NCI-H187 (cell line): ENCODE measurements at regions not wholly inside any gene's neighbourhood (a gene's known extent, or its start where the extent isn't known, plus 50 kb on each side); places are given as distances from the start of the nearest gene placed in this dataset.
"Not testable (repeated sequence)": the region's sequence is repeated elsewhere in the genome, so short reads cannot be mapped to it uniquely, and the experiment has no call there.

ENCODE experiments used
- DNase-seq, 2 experiments: peaks; one replicate each; lab custom pipeline; 2025; lab: John Stamatoyannopoulos, UW

DNA sequence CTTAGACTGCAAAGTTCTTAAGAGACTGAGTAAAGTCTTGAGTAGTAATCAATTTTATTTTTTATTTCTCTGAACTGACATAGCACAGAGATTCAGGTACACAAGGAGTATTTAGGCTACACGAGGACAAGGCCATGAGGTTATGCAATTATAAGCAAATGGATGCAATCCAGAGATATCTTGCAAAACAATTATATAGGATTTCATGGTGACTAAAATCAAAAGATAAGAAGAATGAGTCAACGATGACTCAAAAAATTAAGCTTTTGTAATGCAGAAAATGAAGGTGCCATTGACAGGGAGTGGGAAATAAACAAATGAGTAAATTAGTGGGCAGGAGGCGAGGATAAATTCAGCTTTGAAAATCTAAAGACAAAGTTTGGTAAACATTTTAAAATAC, 66.7 kb upstream of the MYO3A start:
- no peak for DNase-seq

- no peak for DNase-seq
Measured at GRCh38 chr10:25869067-25869591, 64.9 kb upstream of the MYO3A start.

GRCh38 chr10:25869609-25870008, 64.4 kb upstream of the MYO3A start:
- no peak for DNase-seq

GRCh38 chr10:25874402-25874801, 59.6 kb upstream of the MYO3A start:
- DNase-seq: not testable (repeated sequence)

DNA sequence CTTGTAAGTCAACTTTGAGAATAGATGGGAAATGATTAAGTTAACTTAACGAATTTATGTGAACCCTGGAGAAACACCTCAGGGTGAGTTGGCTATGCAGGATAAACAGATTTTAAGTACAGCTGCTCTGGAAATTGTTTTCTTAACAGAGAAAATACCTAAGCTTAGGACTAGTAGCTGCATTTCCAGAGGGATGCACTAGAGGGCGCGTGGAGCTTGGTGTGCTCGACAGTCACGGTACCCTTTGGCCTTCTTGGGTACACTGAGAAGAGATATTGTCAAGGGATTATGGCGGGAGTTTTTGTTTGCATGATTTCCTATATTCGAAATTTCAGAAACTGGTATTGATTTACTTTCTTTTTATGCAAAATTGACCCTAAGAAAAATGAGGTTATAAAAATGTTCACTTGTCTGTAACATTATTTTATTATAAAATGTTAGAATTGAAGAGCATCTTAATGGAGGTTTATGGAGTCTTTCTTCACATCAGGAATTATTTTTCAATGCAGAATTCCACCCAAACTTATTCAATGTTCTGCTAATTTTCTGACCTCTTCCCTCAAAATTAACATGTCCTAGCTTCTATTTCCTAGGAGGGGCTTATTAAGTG, 58.4 kb upstream of the MYO3A start:
- DNase-seq: peak; percentile 14 to 49

DNA sequence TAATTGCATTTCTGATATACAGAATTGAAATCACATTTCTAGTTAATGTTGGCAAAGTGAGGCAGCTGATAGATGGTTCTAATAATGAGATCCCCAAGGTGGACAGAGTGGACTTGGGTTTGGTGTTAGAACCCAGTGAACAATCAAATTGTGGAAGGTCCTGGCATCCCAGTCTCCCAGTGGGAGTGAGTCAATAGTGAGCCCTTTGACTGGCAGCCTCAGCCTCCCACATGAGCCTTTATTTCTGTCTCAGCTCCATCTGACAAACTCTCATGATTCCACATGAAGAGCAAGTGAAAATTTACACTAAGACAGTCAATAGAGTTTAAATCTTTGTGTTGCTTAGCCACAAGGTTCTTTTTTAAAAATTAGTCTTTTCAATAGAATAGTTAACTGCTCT, 56.7 kb upstream of the MYO3A start:
- no peak for DNase-seq
